Pancreas (tissue), 10 donors: ENCODE measurements at regions not wholly inside any gene's neighbourhood (a gene's known extent, or its start where the extent isn't known, plus 50 kb on each side); places are given as distances from the start of the nearest gene placed in this dataset.
"Not testable (repeated sequence)": the region's sequence is repeated elsewhere in the genome, so short reads cannot be mapped to it uniquely, and the experiment has no call there.

Experiments
- ATAC-seq, 4 donors: fragments of 200-7000 bp; cut with Tn5 transposase; one replicate each; pipeline versions ENCODE4 v1.8.0 to v1.9.1; 2020; ENCODE audit warnings: mild to moderate bottlenecking in 4 of 4, moderate library complexity in 4 of 4
- DNase-seq, 6 donors: peaks; one replicate each; pipeline ENCODE4 v3.0.0-alpha.2; 2020
- FAIRE-seq: peaks from 2 replicates; lab custom pipeline; 2012; peaks lifted over from hg19 to GRCh38; lab: Jason Lieb, UNC
- H3K27ac ChIP-seq, 4 donors: fragments of 200-600 bp; sonication (generic); 1 replicate in 3 of 4; 2 replicates in 1 of 4; pipeline versions ENCODE4 v1.5.0 to v1.8.0; 2020
- H3K27me3 ChIP-seq, 4 donors: fragments of 200-600 bp; one replicate each; pipeline ENCODE4 v1.8.0; 2021
- H3K36me3 ChIP-seq, 3 donors: fragments of 200-600 bp; sonication (generic) in 1 of 3; one replicate each; pipeline versions ENCODE4 v1.5.0 to v1.8.0; 2020 to 2021
- H3K4me1 ChIP-seq, 3 donors: fragments of 200-600 bp; one replicate each; pipeline ENCODE4 v1.8.0; 2021
- H3K4me3 ChIP-seq, 4 donors: fragments of 200-600 bp; sonication (generic) in 2 of 4; one replicate each; pipeline versions ENCODE4 v1.5.0 to v1.8.0; 2020 to 2021
- H3K9me3 ChIP-seq, 4 donors: fragments of 200-600 bp; one replicate each; pipeline ENCODE4 v1.8.0; 2021
- CTCF ChIP-seq, 4 donors: fragments of 200-600 bp; sonication (generic) in 3 of 4; IDR thresholded peaks; one replicate each; pipeline versions ENCODE4 v1.5.0 to v1.8.0; 2021; ENCODE audit warnings: antibody characterized with exemption in 4 of 4
- WGBS, 2 donors: extraction: QIAGEN DNeasy Blood & Tissue Kit; methylation state at CpG; one replicate each; pipeline ENCODE4 v1.1.7; 2013; 5-methylcytosine and 5-hydroxymethylcytosine counted together
- intact Hi-C, 3 donors: fragments of 100-400 bp; cut with DNase I; formaldehyde crosslinking; loops; one replicate each; pipeline versions ENCODE4 v1.11.1 to v1.14.2; 2022
- donor health status: healthy with polysubstance abuse.
- donor health status: DM: no; HTN: no; CAD: no; lungs with moderate emphysema.
- donor health status: DM: no; HTN: no; CAD: no.
- donor health status: control.
- donor health status: control.
- donor health status: Bipolar disorder and iron deficiency.
- donor health status: DM: yes; HTN: yes; CAD: no.
- donor health status: DM: no; HTN: no; CAD: no.
- donor health status: DM: no; HTN: no; CAD: no.
- donor health status: DM: yes; HTN: yes; CAD: no.

DNA sequence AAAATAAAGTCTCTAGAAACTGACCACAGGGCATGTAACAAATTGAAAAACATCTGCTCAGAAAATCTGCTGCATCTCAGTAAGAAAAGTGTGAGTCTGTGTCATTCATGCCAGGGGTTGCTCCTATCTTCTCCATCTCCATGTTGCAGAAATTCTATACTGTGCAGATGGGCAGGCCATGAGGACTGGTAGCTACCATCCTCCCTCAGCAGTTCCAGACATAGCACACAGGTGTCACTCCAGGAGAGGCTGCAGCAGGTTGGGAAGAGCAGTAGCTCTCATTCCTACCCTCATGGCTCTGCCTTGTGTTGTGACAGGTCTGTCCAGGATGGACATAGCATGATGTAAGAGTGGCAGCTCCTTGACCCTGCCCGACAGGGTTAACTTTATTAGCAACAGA is 173.4 kb downstream of the NDUFS4 start:
- Histone ChIP-seq H3K4me3 (no peak overlapping the region), H3K27me3 (no peaks in the 10 kb centered on the region), H3K36me3 (no peaks in the 10 kb centered on the region), H3K9me3 (no peaks in the 10 kb centered on the region), H3K4me1 (no peaks in the 10 kb centered on the region), H3K27ac (no peak overlapping the region)
- DNase-seq (no peak), FAIRE-seq (no peak), ATAC-seq (no peak)
- no peak for TF ChIP-seq CTCF (IDR thresholded peaks at IDR 0.05)
- 29 to 37% methylated on average over 1 of the region's 1 CpG for WGBS, 2 donors
- intact Hi-C loops: no loop called here

DNA sequence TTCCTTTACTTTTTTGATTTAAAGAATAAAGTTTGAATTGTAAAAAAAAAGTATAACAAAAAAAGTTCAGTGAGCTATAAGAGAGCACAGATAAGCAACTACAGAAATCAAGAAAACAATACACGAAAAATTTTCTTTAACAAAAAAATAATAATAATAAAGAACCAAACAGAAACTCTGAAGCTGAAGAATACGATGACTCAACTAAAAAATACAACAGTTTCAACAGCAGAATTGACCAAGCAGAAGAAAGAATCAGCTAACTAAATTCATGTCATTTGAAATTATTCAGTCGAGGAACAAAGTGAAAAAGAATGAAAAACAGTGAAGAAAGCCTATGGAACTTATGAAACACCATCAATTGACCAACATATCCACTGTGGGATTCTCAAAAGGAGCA is 177.7 kb downstream of the NDUFS4 start:
- Histone ChIP-seq H3K4me3 (no peak overlapping the region), H3K36me3 (no peaks in the 10 kb centered on the region), H3K27ac (no peak overlapping the region), H3K27me3 (no peaks in the 10 kb centered on the region), H3K9me3 (no peaks in the 10 kb centered on the region), H3K4me1 (no peaks in the 10 kb centered on the region)
- FAIRE-seq: no peak
- 55 to 59% methylated on average over 3 of the region's 3 CpGs for WGBS, 2 donors
- no peak for TF ChIP-seq CTCF (IDR thresholded peaks at IDR 0.05)
- no peak for ATAC-seq
- intact Hi-C loops: no loop called here
- DNase-seq: no peak

GRCh38 chr5:53739111-53739510 is 178.7 kb downstream of the NDUFS4 start:
- no peak for TF ChIP-seq CTCF (IDR thresholded peaks at IDR 0.05)
- no peak overlapping the region for H3K4me3 ChIP-seq
- H3K27me3 ChIP-seq: no peaks in the 10 kb centered on the region
- no peak overlapping the region for H3K27ac ChIP-seq
- WGBS, 2 donors: 78 to 80% methylated on average over 4 of the region's 4 CpGs
- FAIRE-seq: no peak
- no peaks in the 10 kb centered on the region for H3K9me3 ChIP-seq
- no peak for ATAC-seq
- intact Hi-C loops: no loop called here
- no peaks in the 10 kb centered on the region for H3K4me1 ChIP-seq
- H3K36me3 ChIP-seq: no peaks in the 10 kb centered on the region
- no peak for DNase-seq

DNA sequence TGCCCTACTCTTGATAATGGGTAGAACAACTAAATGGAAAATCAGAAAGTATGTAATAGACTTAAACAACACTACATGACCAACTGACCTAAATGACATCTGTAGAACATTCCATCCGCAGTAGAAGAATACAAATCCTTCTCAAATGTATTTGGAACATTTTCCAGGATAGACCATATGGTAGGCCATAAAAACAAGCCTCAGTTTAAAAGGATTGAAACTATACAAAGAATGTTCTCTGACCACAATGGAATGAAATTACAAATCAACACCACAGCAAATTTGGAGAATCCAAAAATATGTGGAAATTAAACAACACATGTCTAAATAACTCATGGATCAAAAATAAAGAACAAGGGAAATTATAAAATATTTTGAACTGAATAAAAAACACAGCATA is 189.2 kb downstream of the NDUFS4 start:
- Histone ChIP-seq H3K27ac (no peak overlapping the region), H3K4me1 (no peaks in the 10 kb centered on the region), H3K4me3 (no peak overlapping the region), H3K27me3 (no peaks in the 10 kb centered on the region), H3K36me3 (no peaks in the 10 kb centered on the region), H3K9me3 (no peaks in the 10 kb centered on the region)
- 66 to 69% methylated on average over 1 of the region's 1 CpG for WGBS, 2 donors
- intact Hi-C loops: no loop called here
- no peak for ATAC-seq
- no peak for DNase-seq
- no peak for TF ChIP-seq CTCF (IDR thresholded peaks at IDR 0.05)
- FAIRE-seq: no peak

DNA sequence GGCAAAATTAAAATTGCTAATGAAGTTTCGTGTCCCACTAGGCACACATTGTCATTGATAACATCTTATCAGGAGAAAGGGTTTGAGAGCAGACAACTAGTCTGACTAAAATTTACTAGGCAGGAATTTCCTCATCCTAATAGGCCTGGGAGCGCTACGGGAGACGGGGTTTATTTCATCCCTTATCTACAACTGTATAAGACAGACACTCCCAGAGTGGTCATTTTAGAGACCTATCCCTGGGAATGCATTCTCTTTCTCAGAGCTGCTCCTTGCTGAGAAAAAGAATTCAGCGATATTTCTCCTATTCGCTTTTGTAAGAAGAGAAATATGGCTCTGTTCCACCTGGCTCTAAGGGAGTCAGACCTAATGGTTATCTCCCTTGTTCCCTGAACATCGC is 191.8 kb downstream of the NDUFS4 start:
- H3K27ac ChIP-seq, H3K36me3 ChIP-seq, H3K4me3 ChIP-seq, DNase-seq, H3K27me3 ChIP-seq, H3K9me3 ChIP-seq, intact Hi-C loops, ATAC-seq, FAIRE-seq, H3K4me1 ChIP-seq: not testable (repeated sequence)
- WGBS, 2 donors: 85 to 91% methylated on average over 7 of the region's 7 CpGs

GRCh38 chr5:53766673-53767072 is 206.2 kb downstream of the NDUFS4 start:
- intact Hi-C loops: no loop called here
- no peaks in the 10 kb centered on the region for H3K36me3 ChIP-seq
- FAIRE-seq (no peak), ATAC-seq (no peak), DNase-seq (no peak)
- no peak for TF ChIP-seq CTCF (IDR thresholded peaks at IDR 0.05)
- no peaks in the 10 kb centered on the region for H3K9me3 ChIP-seq
- 28 to 33% methylated on average over 2 of the region's 2 CpGs for WGBS, 2 donors
- H3K27ac ChIP-seq: no peak overlapping the region
- H3K4me3 ChIP-seq: no peak overlapping the region
- H3K27me3 ChIP-seq: no peaks in the 10 kb centered on the region
- H3K4me1 ChIP-seq: no peaks in the 10 kb centered on the region
